A673 (cell line): ENCODE measurements at regions not wholly inside any gene's neighbourhood (a gene's known extent, or its start where the extent isn't known, plus 50 kb on each side); places are given as distances from the start of the nearest gene placed in this dataset.

Source experiments
- EZH2 ChIP-seq: fragments of 200-600 bp; sonication (generic); IDR thresholded peaks from 2 replicates; pipeline ENCODE4 v1.6.1; 2017; ENCODE audit warnings: borderline replicate concordance, low read depth, mild to moderate bottlenecking, mixed read lengths, antibody characterized with exemption, low read length; ENCODE audit not compliant: poor library complexity, severe bottlenecking
- TF ChIP-seq, protein P1 (sequence below): fragments of 300-800, 200-600 bp; sonication (generic); conservative IDR thresholded peaks from 2 replicates; pipeline ENCODE4 v1.5.1; 2017; ENCODE audit warnings: low read depth, mild to moderate bottlenecking, antibody characterized with exemption, low read length, moderate library complexity, mixed read lengths

GRCh38 chr6:22173311-22173710, 123.5 kb downstream of the PRL start:
- TF ChIP-seq, protein P1, sequence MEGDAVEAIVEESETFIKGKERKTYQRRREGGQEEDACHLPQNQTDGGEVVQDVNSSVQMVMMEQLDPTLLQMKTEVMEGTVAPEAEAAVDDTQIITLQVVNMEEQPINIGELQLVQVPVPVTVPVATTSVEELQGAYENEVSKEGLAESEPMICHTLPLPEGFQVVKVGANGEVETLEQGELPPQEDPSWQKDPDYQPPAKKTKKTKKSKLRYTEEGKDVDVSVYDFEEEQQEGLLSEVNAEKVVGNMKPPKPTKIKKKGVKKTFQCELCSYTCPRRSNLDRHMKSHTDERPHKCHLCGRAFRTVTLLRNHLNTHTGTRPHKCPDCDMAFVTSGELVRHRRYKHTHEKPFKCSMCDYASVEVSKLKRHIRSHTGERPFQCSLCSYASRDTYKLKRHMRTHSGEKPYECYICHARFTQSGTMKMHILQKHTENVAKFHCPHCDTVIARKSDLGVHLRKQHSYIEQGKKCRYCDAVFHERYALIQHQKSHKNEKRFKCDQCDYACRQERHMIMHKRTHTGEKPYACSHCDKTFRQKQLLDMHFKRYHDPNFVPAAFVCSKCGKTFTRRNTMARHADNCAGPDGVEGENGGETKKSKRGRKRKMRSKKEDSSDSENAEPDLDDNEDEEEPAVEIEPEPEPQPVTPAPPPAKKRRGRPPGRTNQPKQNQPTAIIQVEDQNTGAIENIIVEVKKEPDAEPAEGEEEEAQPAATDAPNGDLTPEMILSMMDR: no peak
- TF ChIP-seq EZH2: no peak
